ENCODE measurements at regions not wholly inside any gene's neighbourhood (a gene's known extent, or its start where the extent isn't known, plus 50 kb on each side); places are given as distances from the start of the nearest gene placed in this dataset.
"Not testable (repeated sequence)": the region's sequence is repeated elsewhere in the genome, so short reads cannot be mapped to it uniquely, and the experiment has no call there.

DNA sequence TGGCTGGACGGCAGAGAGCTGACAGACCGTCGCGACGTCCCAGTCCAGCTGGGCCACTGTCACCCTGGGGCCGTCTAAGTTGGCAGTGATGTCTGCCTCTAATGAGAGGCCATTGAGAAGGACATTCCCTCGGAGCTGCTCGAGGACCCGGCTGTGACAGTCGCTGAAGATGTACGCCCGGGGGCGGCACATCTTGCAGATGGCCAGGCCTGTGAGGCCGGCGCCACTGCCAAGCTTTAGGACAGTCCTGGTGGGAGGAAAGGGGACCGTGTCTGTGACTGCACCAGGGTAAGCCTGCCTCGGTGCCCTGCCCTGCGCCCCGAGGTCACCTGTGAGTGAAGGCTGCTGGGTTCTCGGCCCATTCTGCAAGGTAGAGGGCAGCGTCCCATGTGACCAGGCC is 181.6 kb downstream of the ADRA2C start:
- POLR2A ChIA-PET; FAIRE-seq; H3K36me3 ChIP-seq (ENCODE audit: control insufficient read depth, insufficient read depth, low read length); H3K79me2 ChIP-seq (ENCODE audit: control insufficient read depth, insufficient read depth, low read length); H3K4me1 ChIP-seq (replicated peaks in 1 of 2; ENCODE audit: control insufficient read depth in 2 of 2, insufficient read depth in 2 of 2, low read length in 2 of 2); CTCF ChIA-PET (ENCODE audit: low intra/inter-chr PET ratio); intact Hi-C loops (cut with micrococcal nuclease); ATAC-seq; H3K9me1 ChIP-seq (ENCODE audit: control insufficient read depth, insufficient read depth, low read length); H4K20me1 ChIP-seq (replicated peaks; ENCODE audit: control insufficient read depth, insufficient read depth, low read length); H3K9me3 ChIP-seq (replicated peaks; ENCODE audit: control insufficient read depth, insufficient read depth, low read depth, low read length); H2AFZ ChIP-seq (ENCODE audit: low read depth, low read length); DNase-seq (ENCODE audit: extremely low read depth in 1 of 4, low spot score in 3 of 4); H3K4me3 ChIP-seq; H3K9ac ChIP-seq (ENCODE audit: insufficient read depth in 1 of 2, low read depth in 2 of 2, low read length in 2 of 2); H3K27ac ChIP-seq (ENCODE audit: extremely low read depth, low read depth, low read length); BruUV-seq (replicated peaks); H3K27me3 ChIP-seq (ENCODE audit: control insufficient read depth in 2 of 2, insufficient read depth in 2 of 2, low read length in 2 of 2); H3K4me2 ChIP-seq (ENCODE audit: insufficient read depth, low read length): not testable (repeated sequence)
- in situ Hi-C loops (cut with MboI) = loop anchor here (10.0 kb wide), 1 partner anchor 173 kb away; no protein-coding TSS in a partner anchor
- WGBS (ENCODE audit: insufficient coverage, low coverage, missing lambda C conversion rate) = 90% methylated on average over 10 of the region's 21 CpGs

DNA sequence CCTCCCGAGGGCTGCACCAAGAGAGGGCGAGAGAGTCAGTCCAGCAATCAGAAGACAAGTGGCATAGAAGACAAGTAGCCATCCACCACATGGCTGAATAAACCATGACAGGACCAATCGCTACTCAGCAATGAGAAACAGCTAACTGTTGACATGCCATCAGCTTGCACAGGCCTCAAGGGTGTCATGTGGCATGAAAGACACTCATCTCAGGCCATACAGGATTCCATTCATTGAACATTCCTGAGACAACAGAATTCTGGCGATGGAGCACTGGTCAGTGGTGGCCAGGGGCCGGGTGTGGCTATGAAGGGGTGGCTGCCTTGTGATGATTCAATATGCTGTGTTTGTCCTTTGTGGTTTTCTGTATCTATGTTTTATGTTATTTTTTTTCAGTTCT is 182.0 kb downstream of the ADRA2C start:
- intact Hi-C loops (cut with micrococcal nuclease); H3K4me1 ChIP-seq (replicated peaks in 1 of 2; ENCODE audit: control insufficient read depth in 2 of 2, insufficient read depth in 2 of 2, low read length in 2 of 2); H3K9me3 ChIP-seq (replicated peaks; ENCODE audit: control insufficient read depth, insufficient read depth, low read depth, low read length); H3K9ac ChIP-seq (ENCODE audit: insufficient read depth in 1 of 2, low read depth in 2 of 2, low read length in 2 of 2); BruUV-seq (replicated peaks); H3K79me2 ChIP-seq (ENCODE audit: control insufficient read depth, insufficient read depth, low read length); H3K27me3 ChIP-seq (ENCODE audit: control insufficient read depth in 2 of 2, insufficient read depth in 2 of 2, low read length in 2 of 2); FAIRE-seq; H4K20me1 ChIP-seq (replicated peaks; ENCODE audit: control insufficient read depth, insufficient read depth, low read length); CTCF ChIA-PET (ENCODE audit: low intra/inter-chr PET ratio); H3K27ac ChIP-seq (ENCODE audit: extremely low read depth, low read depth, low read length); H3K36me3 ChIP-seq (ENCODE audit: control insufficient read depth, insufficient read depth, low read length); POLR2A ChIA-PET; H3K4me3 ChIP-seq; H3K9me1 ChIP-seq (ENCODE audit: control insufficient read depth, insufficient read depth, low read length); ATAC-seq; DNase-seq (ENCODE audit: extremely low read depth in 1 of 4, low spot score in 3 of 4); H3K4me2 ChIP-seq (ENCODE audit: insufficient read depth, low read length); H2AFZ ChIP-seq (ENCODE audit: low read depth, low read length): not testable (repeated sequence)
- 87% methylated on average over 5 of the region's 5 CpGs for WGBS (ENCODE audit: insufficient coverage, low coverage, missing lambda C conversion rate)
- in situ Hi-C loops (cut with MboI) = loop anchor here (10.0 kb wide), 1 partner anchor 173 kb away; no protein-coding TSS in a partner anchor

Data from K562 (cell line).